ENCODE measurements at regions not wholly inside any gene's neighbourhood (a gene's known extent, or its start where the extent isn't known, plus 50 kb on each side); places are given as distances from the start of the nearest gene placed in this dataset.

DNA sequence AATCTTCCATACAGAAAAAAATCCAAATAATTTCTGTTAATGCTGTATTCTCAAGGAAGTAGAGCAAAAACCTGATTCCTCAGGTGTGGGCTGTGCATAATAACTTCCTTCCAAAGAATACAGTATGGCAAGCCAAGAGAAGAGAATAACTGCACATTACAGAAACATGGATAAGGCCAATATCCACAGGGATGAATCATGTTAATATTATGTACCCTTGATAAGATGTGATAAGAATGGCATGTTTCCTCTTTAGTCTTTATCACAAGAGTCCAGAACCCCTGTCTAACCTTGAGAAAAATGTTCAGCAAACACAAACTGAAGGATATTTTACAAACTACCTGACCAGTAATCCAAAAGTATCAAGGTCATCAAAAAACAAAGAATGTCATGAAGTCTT lies 795.8 kb downstream of the SEMA5A start:
- Histone ChIP-seq H3K4me3 (ENCODE audit: insufficient read depth, low read length, poor library complexity, severe bottlenecking) (no peak overlapping the region), H3K9ac (ENCODE audit: low read length) (no peak overlapping the region), H3K36me3 (ENCODE audit: low read length) (no peaks in the 10 kb centered on the region), H3F3A (ENCODE audit: insufficient read depth) (no peaks in the 10 kb centered on the region), H2AFZ (ENCODE audit: low read depth, low read length, severe bottlenecking) (no peak overlapping the region), H3K9me3 (ENCODE audit: insufficient read depth, low read length) (no peaks in the 10 kb centered on the region), H4K20me1 (ENCODE audit: low read depth, low read length) (no peaks in the 10 kb centered on the region), H3K9me2 (replicated peaks; ENCODE audit: insufficient read depth, low read length) (no peaks in the 10 kb centered on the region), H3K4me2 (ENCODE audit: low read depth, low read length, poor library complexity, severe bottlenecking) (no peak overlapping the region), H3K27me3 (ENCODE audit: low read length) (no peaks in the 10 kb centered on the region), H3K79me2 (ENCODE audit: insufficient read depth, low read length) (no peaks in the 10 kb centered on the region), H3K27ac (ENCODE audit: low read depth, low read length) (no peak overlapping the region)
- no peak for TF ChIP-seq EZH2phosphoT487 (conservative IDR thresholded peaks at IDR 0.05; ENCODE audit: low read length)
- TF ChIP-seq, protein P1, sequence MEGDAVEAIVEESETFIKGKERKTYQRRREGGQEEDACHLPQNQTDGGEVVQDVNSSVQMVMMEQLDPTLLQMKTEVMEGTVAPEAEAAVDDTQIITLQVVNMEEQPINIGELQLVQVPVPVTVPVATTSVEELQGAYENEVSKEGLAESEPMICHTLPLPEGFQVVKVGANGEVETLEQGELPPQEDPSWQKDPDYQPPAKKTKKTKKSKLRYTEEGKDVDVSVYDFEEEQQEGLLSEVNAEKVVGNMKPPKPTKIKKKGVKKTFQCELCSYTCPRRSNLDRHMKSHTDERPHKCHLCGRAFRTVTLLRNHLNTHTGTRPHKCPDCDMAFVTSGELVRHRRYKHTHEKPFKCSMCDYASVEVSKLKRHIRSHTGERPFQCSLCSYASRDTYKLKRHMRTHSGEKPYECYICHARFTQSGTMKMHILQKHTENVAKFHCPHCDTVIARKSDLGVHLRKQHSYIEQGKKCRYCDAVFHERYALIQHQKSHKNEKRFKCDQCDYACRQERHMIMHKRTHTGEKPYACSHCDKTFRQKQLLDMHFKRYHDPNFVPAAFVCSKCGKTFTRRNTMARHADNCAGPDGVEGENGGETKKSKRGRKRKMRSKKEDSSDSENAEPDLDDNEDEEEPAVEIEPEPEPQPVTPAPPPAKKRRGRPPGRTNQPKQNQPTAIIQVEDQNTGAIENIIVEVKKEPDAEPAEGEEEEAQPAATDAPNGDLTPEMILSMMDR (IDR thresholded peaks at IDR 0.05; ENCODE audit: insufficient read depth, low read length, poor library complexity, severe bottlenecking): no peak

DNA sequence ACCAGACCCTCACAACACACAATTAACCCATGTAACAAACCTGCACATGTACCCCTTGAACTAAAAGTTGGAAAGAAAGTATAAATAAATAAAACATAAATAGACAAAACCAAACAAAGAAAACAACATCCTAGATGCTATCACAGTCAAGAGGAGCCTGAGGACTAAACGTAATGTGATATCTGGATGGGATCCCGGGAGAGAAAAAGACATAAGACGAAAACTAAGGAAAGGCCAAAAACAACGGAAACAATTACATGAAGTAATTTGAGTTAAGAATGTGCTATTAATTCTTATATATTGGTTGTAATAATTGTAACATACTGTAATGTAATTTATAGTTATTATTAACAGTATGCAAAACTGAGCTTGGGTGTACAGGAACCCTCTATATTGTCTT lies 793.9 kb downstream of the SEMA5A start:
- H2AFZ ChIP-seq (ENCODE audit: low read depth, low read length, severe bottlenecking): no peak overlapping the region
- no peak overlapping the region for H3K4me2 ChIP-seq (ENCODE audit: low read depth, low read length, poor library complexity, severe bottlenecking)
- no peaks in the 10 kb centered on the region for H3K27me3 ChIP-seq (ENCODE audit: low read length)
- H3K9me2 ChIP-seq (replicated peaks; ENCODE audit: insufficient read depth, low read length): no peaks in the 10 kb centered on the region
- no peaks in the 10 kb centered on the region for H4K20me1 ChIP-seq (ENCODE audit: low read depth, low read length)
- no peak for TF ChIP-seq EZH2phosphoT487 (conservative IDR thresholded peaks at IDR 0.05; ENCODE audit: low read length)
- TF ChIP-seq, protein P1 (IDR thresholded peaks at IDR 0.05; ENCODE audit: insufficient read depth, low read length, poor library complexity, severe bottlenecking): no peak
- H3K79me2 ChIP-seq (ENCODE audit: insufficient read depth, low read length): no peaks in the 10 kb centered on the region
- H3K9ac ChIP-seq (ENCODE audit: low read length): no peak overlapping the region
- no peak overlapping the region for H3K27ac ChIP-seq (ENCODE audit: low read depth, low read length)
- H3K36me3 ChIP-seq (ENCODE audit: low read length): no peaks in the 10 kb centered on the region
- no peaks in the 10 kb centered on the region for H3F3A ChIP-seq (ENCODE audit: insufficient read depth)
- no peaks in the 10 kb centered on the region for H3K9me3 ChIP-seq (ENCODE audit: insufficient read depth, low read length)
- H3K4me3 ChIP-seq (ENCODE audit: insufficient read depth, low read length, poor library complexity, severe bottlenecking): no peak overlapping the region

DNA sequence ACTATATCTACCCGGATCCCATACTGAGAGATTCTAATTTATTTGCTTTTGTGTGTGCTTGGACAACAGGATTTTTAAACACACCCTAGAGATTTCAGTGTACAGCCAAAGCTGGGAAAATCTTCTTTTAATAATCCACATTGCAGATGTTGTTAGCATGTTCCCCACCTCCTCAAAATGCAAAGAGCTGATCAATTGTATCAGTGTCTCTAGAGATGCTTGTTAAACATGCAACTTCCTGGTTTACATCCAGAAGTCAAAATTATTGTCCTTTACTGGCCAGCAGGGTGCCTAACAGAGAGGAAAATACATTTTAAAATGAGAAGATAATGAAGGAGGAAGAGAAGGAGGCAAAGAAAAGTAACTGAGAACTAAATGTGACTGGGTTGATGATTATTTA lies 793.3 kb downstream of the SEMA5A start:
- Histone ChIP-seq H3K4me2 (ENCODE audit: low read depth, low read length, poor library complexity, severe bottlenecking) (no peak overlapping the region), H3K4me3 (ENCODE audit: insufficient read depth, low read length, poor library complexity, severe bottlenecking) (no peak overlapping the region), H3K9me3 (ENCODE audit: insufficient read depth, low read length) (no peaks in the 10 kb centered on the region), H3K79me2 (ENCODE audit: insufficient read depth, low read length) (no peaks in the 10 kb centered on the region), H2AFZ (ENCODE audit: low read depth, low read length, severe bottlenecking) (no peak overlapping the region), H3K36me3 (ENCODE audit: low read length) (no peaks in the 10 kb centered on the region), H4K20me1 (ENCODE audit: low read depth, low read length) (no peaks in the 10 kb centered on the region), H3K9ac (ENCODE audit: low read length) (no peak overlapping the region), H3K27me3 (ENCODE audit: low read length) (no peaks in the 10 kb centered on the region), H3K27ac (ENCODE audit: low read depth, low read length) (no peak overlapping the region), H3F3A (ENCODE audit: insufficient read depth) (no peaks in the 10 kb centered on the region), H3K9me2 (replicated peaks; ENCODE audit: insufficient read depth, low read length) (no peaks in the 10 kb centered on the region)
- no peak for TF ChIP-seq EZH2phosphoT487 (conservative IDR thresholded peaks at IDR 0.05; ENCODE audit: low read length)
- TF ChIP-seq, protein P1 (IDR thresholded peaks at IDR 0.05; ENCODE audit: insufficient read depth, low read length, poor library complexity, severe bottlenecking): no peak
